ENCODE measurements at regions not wholly inside any gene's neighbourhood (a gene's known extent, or its start where the extent isn't known, plus 50 kb on each side); places are given as distances from the start of the nearest gene placed in this dataset.
"Not testable (repeated sequence)": the region's sequence is repeated elsewhere in the genome, so short reads cannot be mapped to it uniquely, and the experiment has no call there.

DNA sequence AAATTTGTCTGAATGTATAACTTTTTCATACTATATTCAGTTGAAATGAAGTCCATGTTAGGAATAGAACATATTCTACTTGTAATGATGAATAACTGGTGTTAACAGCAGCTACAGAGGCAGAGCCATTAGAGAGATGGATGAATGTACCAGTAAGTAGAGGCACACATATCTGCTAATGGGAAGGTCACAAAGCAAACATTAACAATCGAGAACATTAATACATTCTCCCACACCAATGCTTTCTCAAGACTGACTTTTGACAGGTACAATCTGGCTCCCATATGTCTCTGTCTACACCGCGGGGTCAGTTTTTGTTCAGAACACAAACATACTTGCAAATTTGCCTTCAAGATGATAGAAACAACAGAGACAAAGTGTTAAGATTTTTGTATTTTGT lies 776.0 kb upstream of the MANEA start:
- no peak overlapping the region for H3K4me3 Mint-ChIP-seq (ENCODE audit: unreplicated experiment)
- no peak for TF ChIP-seq CTCF (IDR thresholded peaks at IDR 0.05)
- H3K9me3 Mint-ChIP-seq (ENCODE audit: low read depth): peaks cover 6% of the 10 kb centered on the region
- DNase-seq (ENCODE audit: low spot score): no peak
- H3K36me3 Mint-ChIP-seq (ENCODE audit: low read depth): peaks cover 2% of the 10 kb centered on the region
- no peak overlapping the region for H3K27ac Mint-ChIP-seq (ENCODE audit: unreplicated experiment)
- H3K4me1 Mint-ChIP-seq (ENCODE audit: low read depth): no peaks in the 10 kb centered on the region
- peaks cover 1% of the 10 kb centered on the region for H3K27me3 Mint-ChIP-seq (ENCODE audit: low read depth)

GRCh38 chr6:94785514-94785913 lies 791.8 kb upstream of the MANEA start:
- H3K4me1 Mint-ChIP-seq (ENCODE audit: low read depth): no peaks in the 10 kb centered on the region
- H3K4me3 Mint-ChIP-seq (ENCODE audit: unreplicated experiment): no peak overlapping the region
- no peak for TF ChIP-seq CTCF (IDR thresholded peaks at IDR 0.05)
- H3K27ac Mint-ChIP-seq (ENCODE audit: unreplicated experiment): no peak overlapping the region
- peaks cover 5% of the 10 kb centered on the region for H3K27me3 Mint-ChIP-seq (ENCODE audit: low read depth)
- DNase-seq (ENCODE audit: low spot score): no peak
- H3K36me3 Mint-ChIP-seq (ENCODE audit: low read depth): no peaks in the 10 kb centered on the region
- H3K9me3 Mint-ChIP-seq (ENCODE audit: low read depth): peaks cover 10% of the 10 kb centered on the region

DNA sequence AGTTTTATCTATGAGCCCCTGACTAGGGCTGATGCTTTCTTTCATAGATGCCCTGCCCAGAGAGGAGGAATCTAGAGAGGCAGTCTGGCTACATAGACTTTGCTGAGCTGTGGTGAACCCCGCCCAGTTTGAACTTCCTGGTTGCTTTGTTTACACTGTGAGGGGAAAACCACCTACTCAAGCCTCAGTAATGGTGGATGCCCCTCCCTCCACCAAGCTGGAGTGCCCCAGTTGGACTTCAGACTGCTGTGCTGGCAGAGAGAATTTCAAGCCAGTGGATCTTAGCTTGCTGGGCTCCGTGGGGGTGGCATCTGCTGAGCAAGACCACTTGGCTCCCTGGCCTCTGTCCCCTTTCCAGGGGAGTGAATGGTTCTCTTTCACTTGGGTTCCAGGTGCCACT lies 792.3 kb upstream of the MANEA start:
- H3K27me3 Mint-ChIP-seq (ENCODE audit: low read depth); H3K36me3 Mint-ChIP-seq (ENCODE audit: low read depth); DNase-seq (ENCODE audit: low spot score); H3K27ac Mint-ChIP-seq (ENCODE audit: unreplicated experiment); H3K4me3 Mint-ChIP-seq (ENCODE audit: unreplicated experiment); H3K4me1 Mint-ChIP-seq (ENCODE audit: low read depth): not testable (repeated sequence)
- H3K9me3 Mint-ChIP-seq (ENCODE audit: low read depth): peaks cover 10% of the 10 kb centered on the region

DNA sequence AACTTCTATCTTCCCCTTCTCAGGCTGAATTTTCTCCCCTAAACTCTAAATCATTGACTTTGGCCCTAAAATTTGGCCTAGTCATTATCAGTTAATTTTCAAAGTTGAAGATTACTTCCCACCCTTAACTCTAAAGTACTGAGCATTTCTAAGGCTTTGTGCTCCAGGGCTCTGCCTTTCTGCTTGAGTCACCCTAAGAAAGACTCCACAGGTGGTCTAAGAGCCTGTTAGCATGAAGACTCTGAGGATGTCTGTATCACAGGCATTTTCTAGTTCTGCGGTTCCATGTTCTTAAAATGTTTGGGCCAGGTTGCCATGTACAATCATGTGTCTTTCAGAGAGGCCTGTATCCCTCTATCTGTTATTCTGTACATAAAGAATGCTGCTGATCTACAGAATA lies 808.1 kb upstream of the MANEA start:
- no peak overlapping the region for H3K4me3 Mint-ChIP-seq (ENCODE audit: unreplicated experiment)
- H3K27ac Mint-ChIP-seq (ENCODE audit: unreplicated experiment): no peak overlapping the region
- no peaks in the 10 kb centered on the region for H3K36me3 Mint-ChIP-seq (ENCODE audit: low read depth)
- H3K27me3 Mint-ChIP-seq (ENCODE audit: low read depth): peaks cover 3% of the 10 kb centered on the region
- TF ChIP-seq CTCF (IDR thresholded peaks at IDR 0.05): no peak
- no peak for DNase-seq (ENCODE audit: low spot score)
- H3K9me3 Mint-ChIP-seq (ENCODE audit: low read depth): no peaks in the 10 kb centered on the region
- no peaks in the 10 kb centered on the region for H3K4me1 Mint-ChIP-seq (ENCODE audit: low read depth)

DNA sequence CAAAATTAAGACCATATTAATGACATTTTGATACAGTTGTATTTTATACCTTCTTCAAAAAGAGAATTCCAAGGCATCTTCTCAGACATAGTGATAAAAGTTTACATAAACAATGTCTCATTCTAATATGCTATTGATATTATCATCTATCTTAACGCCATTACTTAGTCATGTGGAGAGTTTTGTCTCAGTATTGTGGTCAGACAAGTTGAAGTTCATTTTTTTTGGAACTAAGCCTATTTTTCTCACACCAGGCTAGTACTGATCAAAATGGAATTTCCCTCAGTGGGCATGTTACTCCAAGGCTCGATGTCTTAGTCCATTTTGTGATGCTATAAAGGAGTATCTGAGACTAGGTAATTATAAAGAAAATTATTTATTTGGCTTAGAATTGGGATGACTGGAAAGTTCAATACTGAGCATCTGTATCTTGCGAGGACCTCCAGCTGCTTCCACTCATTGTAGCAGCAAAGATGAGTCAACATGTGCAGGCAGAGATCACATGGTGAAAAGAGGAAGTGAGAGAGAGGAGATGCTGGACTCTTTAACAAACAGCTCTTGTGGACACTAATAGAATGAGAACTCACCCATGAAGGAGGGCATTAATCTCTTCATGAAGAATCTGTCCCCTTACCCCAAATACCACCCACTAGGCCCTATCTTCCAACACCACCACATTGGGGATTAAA lies 825.5 kb upstream of the MANEA start:
- Mint-ChIP-seq H3K27ac (ENCODE audit: unreplicated experiment) (no peak overlapping the region), H3K4me3 (ENCODE audit: unreplicated experiment) (no peak overlapping the region), H3K36me3 (ENCODE audit: low read depth) (no peaks in the 10 kb centered on the region), H3K27me3 (ENCODE audit: low read depth) (no peaks in the 10 kb centered on the region), H3K4me1 (ENCODE audit: low read depth) (no peaks in the 10 kb centered on the region), H3K9me3 (ENCODE audit: low read depth) (peaks cover 10% of the 10 kb centered on the region)
- DNase-seq (ENCODE audit: low spot score): no peak
- no peak for TF ChIP-seq CTCF (IDR thresholded peaks at IDR 0.05)

- no peak overlapping the region for H3K27ac Mint-ChIP-seq (ENCODE audit: unreplicated experiment)
Measured at GRCh38 chr6:94736236-94736635, 841.1 kb upstream of the MANEA start.

More at GRCh38 chr6:94736236-94736635, 841.1 kb upstream of the MANEA start:
- Mint-ChIP-seq H3K9me3 (ENCODE audit: low read depth) (peaks cover 10% of the 10 kb centered on the region), H3K4me1 (ENCODE audit: low read depth) (no peaks in the 10 kb centered on the region), H3K4me3 (ENCODE audit: unreplicated experiment) (no peak overlapping the region), H3K27me3 (ENCODE audit: low read depth) (peaks cover 7% of the 10 kb centered on the region), H3K36me3 (ENCODE audit: low read depth) (no peaks in the 10 kb centered on the region)
- TF ChIP-seq CTCF (IDR thresholded peaks at IDR 0.05): no peak
- DNase-seq (ENCODE audit: low spot score): no peak

All from chondrocyte (in vitro differentiated cells).